Occipital lobe (tissue), 1 donor: ENCODE measurements at regions not wholly inside any gene's neighbourhood (a gene's known extent, or its start where the extent isn't known, plus 50 kb on each side); places are given as distances from the start of the nearest gene placed in this dataset.

Experiments
- DNase-seq: peaks from one replicate; lab custom pipeline; 2025; lab: John Stamatoyannopoulos, UW

GRCh38 chr15:93880358-93880757 is 351.0 kb upstream of the MCTP2 start:
- DNase-seq: no peak

GRCh38 chr15:93870583-93870982 is 360.8 kb upstream of the MCTP2 start:
- no peak for DNase-seq

- no peak for DNase-seq
Observed at GRCh38 chr15:93866948-93867347, 364.4 kb upstream of the MCTP2 start.

- no peak for DNase-seq
Observed at GRCh38 chr15:93866476-93866875, 364.9 kb upstream of the MCTP2 start.

- no peak for DNase-seq
Observed at GRCh38 chr15:93865586-93865985, 365.8 kb upstream of the MCTP2 start.

GRCh38 chr15:93862791-93863190 is 368.6 kb upstream of the MCTP2 start:
- DNase-seq: no peak

GRCh38 chr15:93861956-93862741 is 369.2 kb upstream of the MCTP2 start:
- no peak for DNase-seq

GRCh38 chr15:93861413-93861812 is 369.9 kb upstream of the MCTP2 start:
- no peak for DNase-seq

GRCh38 chr15:93860701-93861100 is 370.7 kb upstream of the MCTP2 start:
- no peak for DNase-seq

- no peak for DNase-seq
Observed at GRCh38 chr15:93859176-93859575, 372.2 kb upstream of the MCTP2 start.

GRCh38 chr15:93855181-93855826 is 376.1 kb upstream of the MCTP2 start:
- no peak for DNase-seq

- DNase-seq: no peak
Observed at GRCh38 chr15:93854088-93854487, 377.3 kb upstream of the MCTP2 start.

GRCh38 chr15:93852761-93853160 is 378.6 kb upstream of the MCTP2 start:
- DNase-seq: no peak

- no peak for DNase-seq
Observed at GRCh38 chr15:93848490-93848889, 382.9 kb upstream of the MCTP2 start.

- no peak for DNase-seq
Observed at GRCh38 chr15:93848076-93848475, 383.3 kb upstream of the MCTP2 start.

GRCh38 chr15:93846148-93846547 is 385.2 kb upstream of the MCTP2 start:
- no peak for DNase-seq

GRCh38 chr15:93837450-93837849 is 393.9 kb upstream of the MCTP2 start:
- no peak for DNase-seq

- DNase-seq: no peak
Observed at GRCh38 chr15:93835344-93835743, 396.0 kb upstream of the MCTP2 start.

- no peak for DNase-seq
Observed at GRCh38 chr15:93831641-93832040, 399.7 kb upstream of the MCTP2 start.

- DNase-seq: no peak
Observed at GRCh38 chr15:93830221-93831080, 400.9 kb upstream of the MCTP2 start.

- DNase-seq: no peak
Observed at GRCh38 chr15:93829115-93829870, 402.1 kb upstream of the MCTP2 start.

GRCh38 chr15:93826790-93827189 is 404.6 kb upstream of the MCTP2 start:
- no peak for DNase-seq
